Ureter (tissue), 1 donor: ENCODE measurements at regions not wholly inside any gene's neighbourhood (a gene's known extent, or its start where the extent isn't known, plus 50 kb on each side); places are given as distances from the start of the nearest gene placed in this dataset.

Source experiments
- DNase-seq: peaks from one replicate; pipeline ENCODE4 v3.0.0-alpha.2; 2020; ENCODE audit warnings: low spot score
- donor health status: DM: yes; HTN: yes; CAD: no.

- DNase-seq = no peak
Observed at GRCh38 chr7:46989247-46989646, 592.7 kb downstream of the TNS3 start.

DNA sequence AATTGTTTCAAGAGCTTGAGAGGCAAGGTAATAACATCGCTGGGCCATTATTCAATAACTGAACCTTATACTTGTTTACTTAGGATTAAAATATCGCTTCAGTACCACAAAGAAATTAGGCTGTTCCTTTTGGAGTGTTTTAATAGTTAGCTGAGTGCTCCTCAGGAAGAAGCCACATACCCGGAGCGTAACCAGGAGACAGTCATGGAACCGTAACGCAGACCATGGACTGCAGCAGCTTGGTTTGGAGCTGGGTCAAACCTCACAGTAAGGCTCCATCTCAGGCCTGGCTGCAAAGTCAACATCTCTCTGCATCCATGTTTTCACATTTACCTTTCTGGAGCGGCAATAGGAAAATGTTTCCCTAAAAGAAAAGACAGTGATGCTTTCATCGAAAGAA is 599.0 kb downstream of the TNS3 start:
- no peak for DNase-seq

DNA sequence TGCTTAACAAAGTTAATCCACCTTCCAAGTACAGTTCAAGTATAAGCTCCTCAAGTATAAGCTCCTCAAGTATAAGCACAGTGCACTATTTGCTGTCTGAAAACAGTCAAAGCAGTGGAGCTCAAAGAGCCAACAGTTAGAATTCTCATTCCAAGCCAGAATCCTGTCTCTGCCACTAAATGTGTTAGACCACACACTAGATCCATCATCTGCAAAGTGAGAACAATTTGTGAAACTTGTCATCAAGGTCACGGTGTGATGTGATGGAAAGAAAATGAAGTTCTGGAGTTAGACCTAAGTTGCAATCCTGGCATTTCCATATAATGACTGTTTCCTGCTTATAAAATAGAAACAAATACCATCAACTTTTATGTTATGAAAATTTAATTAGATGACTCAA is 602.5 kb downstream of the TNS3 start:
- no peak for DNase-seq

- no peak for DNase-seq
Observed at GRCh38 chr7:46975493-46975892, 606.4 kb downstream of the TNS3 start.

DNA sequence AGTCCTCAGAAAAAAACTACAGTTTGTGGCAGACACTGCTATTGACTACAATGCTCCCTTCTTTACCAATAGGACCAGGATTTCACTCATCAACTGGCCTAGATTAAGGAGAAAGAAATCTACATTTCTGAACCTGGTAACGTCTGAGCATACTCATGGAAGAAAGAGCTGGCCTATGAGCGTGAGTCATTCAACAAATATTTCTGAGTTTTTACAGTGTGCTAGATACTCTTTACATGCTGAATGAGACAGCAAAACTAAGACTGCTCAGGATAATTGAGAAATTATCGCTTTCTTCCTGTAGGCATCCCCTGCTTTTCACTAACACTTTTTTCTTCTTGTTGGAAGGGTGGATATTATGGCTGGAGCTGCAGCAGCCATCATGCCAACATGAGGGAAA is 609.7 kb downstream of the TNS3 start:
- DNase-seq = no peak

DNA sequence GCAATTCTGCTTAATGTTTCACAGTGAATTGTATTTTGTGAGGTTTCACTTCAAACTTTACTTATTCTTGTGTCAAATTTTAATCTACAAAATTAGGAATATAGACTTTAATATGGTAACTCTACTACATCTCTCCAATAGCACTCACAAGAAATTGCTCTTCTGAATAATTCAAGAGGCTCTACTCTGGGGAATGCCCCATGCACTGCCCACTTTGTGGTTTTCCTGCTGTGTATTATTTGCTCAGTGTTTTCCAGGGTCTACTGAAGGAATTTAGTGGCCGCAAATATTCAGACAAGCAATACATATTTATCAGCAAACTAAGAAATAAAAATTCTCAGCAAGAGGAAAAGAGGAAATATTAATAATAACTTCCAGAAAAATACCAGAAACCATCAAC is 611.4 kb downstream of the TNS3 start:
- DNase-seq = no peak

DNA sequence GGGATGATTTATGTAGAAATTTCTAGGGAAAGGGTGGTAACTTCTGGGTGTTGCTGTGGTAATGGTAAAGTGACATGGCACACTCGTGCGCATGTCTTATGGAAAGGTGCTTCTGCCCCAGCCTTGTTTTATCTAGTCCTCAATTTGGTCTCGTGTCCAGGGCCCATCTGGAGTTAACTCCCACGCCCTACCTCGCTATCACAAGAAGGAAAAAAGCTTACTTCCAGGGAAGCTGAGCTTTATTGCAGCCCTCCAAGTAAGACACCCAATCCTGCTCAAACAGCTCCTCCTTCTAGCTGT is 611.8 kb downstream of the TNS3 start:
- no peak for DNase-seq

DNA sequence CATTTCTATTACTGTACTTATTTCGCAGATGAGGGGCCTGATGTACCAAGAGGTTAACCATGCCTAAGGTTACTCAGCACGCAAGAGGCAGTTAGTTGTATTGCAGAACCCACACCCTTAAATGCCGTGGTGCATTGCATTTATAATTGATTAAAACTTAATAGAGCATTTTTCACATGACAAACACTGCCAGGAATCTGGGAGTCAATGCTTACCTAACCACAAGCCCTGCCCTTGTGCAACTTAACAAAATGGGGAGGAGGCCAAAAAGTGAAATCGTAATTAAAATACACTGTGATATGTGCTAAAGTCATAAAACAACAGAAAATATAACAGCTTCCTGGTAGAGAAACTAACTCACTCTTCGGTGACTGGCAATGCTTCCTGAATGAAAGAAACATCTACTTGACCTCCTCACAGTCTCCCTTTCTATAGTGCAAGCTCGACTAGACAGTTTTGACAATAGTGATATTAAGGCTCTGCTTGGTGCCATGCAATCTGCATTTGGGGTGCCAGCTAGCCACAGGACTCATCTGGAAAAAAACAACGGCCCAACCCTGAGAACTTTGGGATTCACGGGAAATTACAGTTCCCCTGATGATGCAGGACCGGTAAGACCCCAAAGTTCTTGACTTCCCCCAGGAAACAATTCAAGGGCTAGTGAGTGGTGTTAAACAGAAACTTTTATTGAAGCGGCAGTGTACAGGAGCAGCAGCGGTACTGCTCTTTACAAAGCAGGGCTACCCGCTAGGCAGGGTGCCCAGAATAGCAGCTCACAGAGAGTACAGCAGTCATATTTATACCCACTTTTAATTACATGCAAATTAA is 612.4 kb downstream of the TNS3 start:
- DNase-seq = no peak

- no peak for DNase-seq
Observed at GRCh38 chr7:46968003-46968402, 613.9 kb downstream of the TNS3 start.

GRCh38 chr7:46963719-46964118 is 618.2 kb downstream of the TNS3 start:
- no peak for DNase-seq

DNA sequence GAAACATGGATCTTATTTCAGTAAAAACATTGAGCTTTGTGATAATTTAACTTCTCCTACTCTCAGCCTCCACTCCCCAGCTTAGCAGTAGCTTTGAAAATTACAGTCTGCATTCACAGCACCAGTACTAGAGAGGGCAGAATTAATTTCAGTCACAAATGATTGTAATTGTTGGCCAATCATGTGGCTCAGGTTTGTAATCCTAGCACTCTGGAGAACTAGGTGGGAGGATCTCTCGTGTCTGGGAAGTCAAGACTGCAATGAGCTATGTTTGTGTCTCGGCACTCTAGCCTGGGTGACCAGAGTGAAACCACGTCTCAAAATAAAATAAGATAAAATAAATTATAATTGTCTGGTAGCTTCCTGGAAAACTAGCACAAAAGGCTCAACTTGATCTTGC is 620.9 kb downstream of the TNS3 start:
- DNase-seq = no peak

- no peak for DNase-seq
Observed at GRCh38 chr7:46957195-46957594, 624.7 kb downstream of the TNS3 start.

- no peak for DNase-seq
Observed at GRCh38 chr7:46955531-46955930, 626.4 kb downstream of the TNS3 start.

GRCh38 chr7:46954181-46954580 is 627.7 kb downstream of the TNS3 start:
- no peak for DNase-seq

DNA sequence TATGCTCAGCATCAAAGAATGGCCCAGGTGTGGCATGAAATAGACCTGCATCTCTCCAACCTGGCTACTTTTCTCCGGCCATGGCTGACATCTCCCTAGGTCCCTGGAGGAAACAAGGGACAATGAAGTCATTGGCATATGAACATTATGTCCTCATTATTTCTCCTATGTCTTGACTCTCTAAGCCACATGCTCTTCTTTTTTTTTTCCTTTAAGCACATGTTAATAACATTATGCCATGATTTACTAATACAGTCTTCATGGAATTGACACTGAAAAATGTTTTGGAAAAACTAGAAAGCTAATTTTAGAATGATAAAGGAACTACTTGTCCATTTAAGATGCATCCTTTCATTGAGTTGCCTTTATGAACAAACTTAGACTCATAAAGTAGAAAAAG is 628.9 kb downstream of the TNS3 start:
- no peak for DNase-seq

DNA sequence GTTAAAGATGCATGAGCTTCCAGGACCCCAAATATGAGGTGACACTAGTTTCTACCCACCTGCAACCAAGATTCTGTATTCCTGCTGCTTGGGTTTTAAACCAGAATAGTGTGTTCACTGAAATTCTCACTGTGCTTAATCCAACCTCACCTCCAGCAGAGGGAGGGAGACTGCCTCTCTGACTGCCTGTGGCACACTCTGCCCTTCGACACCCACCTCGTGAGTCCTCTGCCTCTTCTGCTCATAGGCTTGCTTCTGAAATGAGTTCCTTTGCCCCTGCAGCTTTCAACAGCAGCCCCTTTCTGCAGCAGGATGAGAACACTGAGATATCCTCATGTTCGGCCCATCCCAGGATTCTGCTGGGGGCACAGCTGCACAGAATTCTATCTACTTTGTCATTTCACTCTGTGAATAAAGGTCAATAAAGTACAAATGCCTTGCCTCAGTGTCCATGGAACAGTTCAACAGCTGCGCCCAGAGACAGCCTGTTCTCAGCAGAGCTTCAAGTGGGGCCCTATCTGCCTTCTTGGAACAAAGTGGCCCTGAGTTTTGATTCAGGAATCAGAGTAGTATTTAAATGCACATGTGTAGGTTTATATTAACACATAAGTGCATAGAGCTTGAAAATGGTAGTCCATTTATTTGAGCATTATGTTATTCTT is 632.5 kb downstream of the TNS3 start:
- no peak for DNase-seq

DNA sequence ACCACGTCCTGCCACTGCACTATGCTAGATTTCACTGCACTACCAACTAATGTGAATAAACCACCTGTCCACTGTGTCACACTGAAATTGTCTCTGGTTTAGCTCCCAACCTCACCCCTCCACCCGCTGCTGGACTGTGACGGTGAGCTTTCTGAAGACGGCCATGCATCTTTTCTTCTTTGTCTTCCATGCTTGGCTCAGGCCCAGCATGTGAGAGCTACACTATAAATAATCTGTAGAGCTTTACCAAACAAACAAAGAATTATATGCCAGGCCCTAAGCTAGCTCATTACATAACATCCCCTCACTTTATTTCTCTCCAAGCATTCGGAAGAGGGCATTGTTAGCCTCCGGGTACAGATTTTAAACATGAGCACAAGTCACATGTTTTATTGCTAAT is 633.2 kb downstream of the TNS3 start:
- DNase-seq = no peak

DNA sequence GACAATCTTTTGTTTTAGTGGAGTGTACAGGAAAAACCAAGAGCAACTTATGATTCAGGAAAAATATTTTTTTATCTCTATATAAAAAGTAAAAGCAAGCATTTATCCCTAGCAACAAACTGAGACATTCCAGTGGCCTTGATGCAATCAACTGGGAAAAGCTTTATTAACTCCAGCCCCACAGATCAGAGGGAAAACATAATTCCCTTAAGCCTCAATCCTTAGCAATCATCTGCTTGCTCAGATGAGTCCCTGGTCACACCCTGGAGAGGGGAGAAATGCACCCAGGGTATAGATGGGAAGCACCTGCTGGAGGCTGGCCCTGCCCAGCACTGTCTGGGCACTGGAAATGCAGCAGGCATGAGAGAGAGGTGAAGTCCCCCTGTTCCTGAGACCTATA is 636.6 kb downstream of the TNS3 start:
- DNase-seq = no peak

DNA sequence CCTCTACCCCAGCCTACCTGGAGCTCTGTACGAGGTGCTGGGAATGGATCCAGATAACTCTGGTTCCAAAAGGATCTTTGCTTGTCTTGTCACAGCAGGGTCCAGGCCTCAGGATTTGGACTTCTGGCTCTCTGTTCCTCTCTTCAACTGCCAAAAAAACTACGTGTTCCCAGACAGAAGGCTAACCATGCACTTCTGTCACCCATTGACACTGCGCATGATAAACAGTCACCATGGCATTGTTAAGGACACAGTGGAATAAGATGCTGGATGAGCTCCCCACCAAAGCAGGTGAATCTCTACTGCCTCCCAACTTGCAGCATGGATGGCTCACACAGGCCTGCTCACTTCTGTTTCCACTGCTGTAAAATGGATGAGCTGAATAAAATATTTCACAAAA is 637.9 kb downstream of the TNS3 start:
- no peak for DNase-seq

GRCh38 chr7:46942574-46942973 is 639.3 kb downstream of the TNS3 start:
- no peak for DNase-seq

DNA sequence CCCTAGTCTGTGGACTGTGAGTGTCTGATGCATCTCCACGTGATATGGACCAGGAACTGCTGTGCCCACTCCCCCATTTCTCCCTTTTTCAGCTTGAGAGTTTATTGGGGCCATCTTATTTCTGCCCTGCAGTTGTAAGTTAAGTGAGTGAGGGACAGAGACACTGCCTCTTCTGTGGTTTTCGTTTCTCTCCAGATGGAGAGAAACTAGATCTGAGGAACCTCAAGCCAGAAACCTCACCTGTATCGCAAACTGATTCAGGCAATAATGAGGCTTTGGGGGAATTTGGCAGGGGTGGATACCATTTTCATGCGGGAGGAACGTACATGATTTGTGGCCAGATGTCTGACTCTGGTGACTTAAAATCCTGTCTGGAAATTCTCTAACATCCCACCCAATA is 641.7 kb downstream of the TNS3 start:
- no peak for DNase-seq

GRCh38 chr7:46939558-46939957 is 642.4 kb downstream of the TNS3 start:
- no peak for DNase-seq

GRCh38 chr7:46939089-46939488 is 642.8 kb downstream of the TNS3 start:
- DNase-seq = no peak

DNA sequence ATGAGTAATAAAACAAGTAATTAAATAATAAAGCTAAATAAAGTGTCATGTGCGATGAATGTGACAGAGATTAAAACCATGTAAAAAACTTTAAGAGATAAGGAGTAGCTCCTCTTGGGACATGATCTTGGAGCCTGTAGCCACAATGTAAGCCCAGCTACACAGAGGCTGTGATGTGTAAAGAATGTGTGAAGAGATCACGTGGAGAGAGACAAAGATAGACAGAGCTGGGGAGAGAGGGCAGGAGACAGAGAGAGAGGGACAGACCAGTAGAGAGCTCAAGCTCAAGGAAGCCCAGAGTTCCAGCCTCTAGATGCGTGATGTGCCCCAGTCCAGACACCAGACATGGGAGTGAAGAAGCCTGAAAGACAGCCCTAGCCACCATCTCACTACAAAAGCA is 644.1 kb downstream of the TNS3 start:
- DNase-seq = no peak
